ENCODE measurements at regions not wholly inside any gene's neighbourhood (a gene's known extent, or its start where the extent isn't known, plus 50 kb on each side); places are given as distances from the start of the nearest gene placed in this dataset.

- no peak for TF ChIP-seq TCF7L2 (IDR thresholded peaks at IDR 0.05; ENCODE audit: borderline replicate concordance, extremely low read depth, insufficient read depth, insufficient read length)
- no peak for TF ChIP-seq SRF (IDR thresholded peaks at IDR 0.05; ENCODE audit: low read depth)
- TF ChIP-seq SIN3A (IDR thresholded peaks at IDR 0.05; ENCODE audit: low read depth), result no peak
Observed at GRCh38 chr10:133012573-133013359, 70.4 kb upstream of the CFAP46 start (continued).

GRCh38 chr10:133011882-133012281 lies 69.5 kb upstream of the CFAP46 start:
- TF ChIP-seq TCF7L2 (IDR thresholded peaks at IDR 0.05; ENCODE audit: borderline replicate concordance, extremely low read depth, insufficient read depth, insufficient read length) (no peak), ZNF274 (IDR thresholded peaks at IDR 0.05; ENCODE audit: low read depth, low read length) (no peak), EGR1 (IDR thresholded peaks at IDR 0.05; ENCODE audit: low read depth) (no peak), SRF (IDR thresholded peaks at IDR 0.05; ENCODE audit: low read depth) (no peak), YY1 (IDR thresholded peaks at IDR 0.05; ENCODE audit: extremely low read depth, insufficient replicate concordance, low read depth, low read length) (no peak), ZBTB33 (IDR thresholded peaks at IDR 0.05; ENCODE audit: extremely low read depth, insufficient replicate concordance, low read length) (no peak), EZH2phosphoT487 (IDR thresholded peaks at IDR 0.05; ENCODE audit: borderline replicate concordance) (no peak), CTCF (IDR thresholded peaks at IDR 0.05 in 2 of 3, conservative IDR thresholded peaks at IDR 0.05 in 1 of 3; ENCODE audit: borderline replicate concordance in 1 of 3, insufficient read depth in 1 of 3, low read depth in 2 of 3, low read length in 2 of 3) (no peak), MAX (IDR thresholded peaks at IDR 0.05) (no peak), POLR2A (IDR thresholded peaks at IDR 0.05; ENCODE audit: borderline replicate concordance, extremely low read depth, insufficient read depth, insufficient read length) (no peak), ELF1 (IDR thresholded peaks at IDR 0.05; ENCODE audit: borderline replicate concordance, low read depth) (no peak), SP1 (IDR thresholded peaks at IDR 0.05; ENCODE audit: low read depth) (no peak), REST (IDR thresholded peaks at IDR 0.05; ENCODE audit: low read depth) (no peak), EZH2 (IDR thresholded peaks at IDR 0.05) (no peak)
- no peak overlapping the region for H2AFZ ChIP-seq (ENCODE audit: low read depth, low read length, poor library complexity, severe bottlenecking)
- no peak overlapping the region for H3K9ac ChIP-seq (ENCODE audit: low read length)
- ChIA-PET CTCF (no interaction called here), RAD21 (ENCODE audit: low non-redundant PET in 1 of 2, low total read pairs in 2 of 2, uncharacterized antibody in 2 of 2, unreplicated experiment in 2 of 2) (no interaction called here), POLR2A (no interaction called here)
- ATAC-seq (no peak), DNase-seq (ENCODE audit: low read depth, low spot score) (no peak)
- BruUV-seq (replicated peaks), result no TSS peak
- H3K79me2 ChIP-seq (ENCODE audit: insufficient read depth, low read length), result no peaks in the 10 kb centered on the region
- no peak overlapping the region for H3K4me2 ChIP-seq (ENCODE audit: low read length)
- H3K36me3 ChIP-seq (ENCODE audit: control insufficient read depth in 1 of 2, insufficient read depth in 2 of 2, low read length in 2 of 2), result no peaks in the 10 kb centered on the region
- peaks cover 0 to 29% of the 10 kb centered on the region in 2 experiments; a peak in 2 of 4 replicates for H3K4me1 ChIP-seq (ENCODE audit: control insufficient read depth in 1 of 2, insufficient read depth in 2 of 2, low read length in 2 of 2)
- H4K20me1 ChIP-seq (ENCODE audit: insufficient read depth), result no peaks in the 10 kb centered on the region
- H3K27ac ChIP-seq (ENCODE audit: low read depth, low read length), result no peak overlapping the region
- H3K9me2 ChIP-seq (ENCODE audit: insufficient read depth), result no peaks in the 10 kb centered on the region
- no peak overlapping the region for H3K4me3 ChIP-seq (replicated peaks in 1 of 2; ENCODE audit: low read depth in 1 of 2, low read length in 2 of 2)
- intact Hi-C loops (cut with micrococcal nuclease), result no loop called here
- H3K27me3 ChIP-seq (ENCODE audit: insufficient read depth, low read length), result no peaks in the 10 kb centered on the region
- no peaks in the 10 kb centered on the region for H3K9me3 ChIP-seq (ENCODE audit: control insufficient read depth in 1 of 2, insufficient read depth in 1 of 2, low read depth in 1 of 2, low read length in 2 of 2)
